Heart right ventricle (tissue), 16 donors: ENCODE measurements at regions not wholly inside any gene's neighbourhood (a gene's known extent, or its start where the extent isn't known, plus 50 kb on each side); places are given as distances from the start of the nearest gene placed in this dataset.

Source experiments
- ATAC-seq, 8 donors: fragments of 200-7000 bp; cut with Tn5 transposase; one replicate each; pipeline ENCODE4 v1.9.1; 2020; ENCODE audit warnings: mild to moderate bottlenecking in 8 of 8, moderate library complexity in 8 of 8, moderate number of reproducible peaks in 1 of 8
- DNase-seq, 2 donors: peaks; one replicate each; pipeline ENCODE4 v3.0.0-alpha.2; 2020
- H3K27ac ChIP-seq, 10 donors: fragments of 200-600 bp; sonication (generic) in 2 of 10; one replicate each; pipeline versions ENCODE4 v1.5.0 to v1.8.0; 2020 to 2022; ENCODE audit warnings: mild to moderate bottlenecking in 3 of 10
- H3K27me3 ChIP-seq, 7 donors: fragments of 200-600 bp; one replicate each; pipeline ENCODE4 v1.8.0; 2021 to 2022; ENCODE audit warnings: mild to moderate bottlenecking in 2 of 7
- H3K36me3 ChIP-seq, 9 donors: fragments of 200-600 bp; sonication (generic) in 1 of 9; one replicate each; pipeline versions ENCODE4 v1.5.0 to v1.8.0; 2020 to 2022; ENCODE audit warnings: mild to moderate bottlenecking in 2 of 9
- H3K4me1 ChIP-seq, 9 donors: fragments of 200-600 bp; sonication (generic) in 1 of 9; one replicate each; pipeline versions ENCODE4 v1.5.0 to v1.8.0; 2020 to 2022; ENCODE audit warnings: mild to moderate bottlenecking in 4 of 9
- H3K4me3 ChIP-seq, 10 donors: fragments of 200-600 bp; sonication (generic) in 2 of 10; one replicate each; pipeline versions ENCODE4 v1.5.0 to v1.8.0; 2020 to 2022; ENCODE audit warnings: mild to moderate bottlenecking in 7 of 10, moderate library complexity in 2 of 10
- H3K9me3 ChIP-seq, 11 donors: fragments of 200-600 bp in 10 of 11; sonication (generic) in 2 of 11; one replicate each; pipeline versions ENCODE4 v1.5.0 to v1.8.0; 2013 to 2022; ENCODE audit warnings: mild to moderate bottlenecking in 2 of 11, control low read depth in 1 of 11, moderate library complexity in 1 of 11
- WGBS, 2 donors: extraction: QIAGEN DNeasy Blood & Tissue Kit; methylation state at CpG; one replicate each; pipeline ENCODE4 v1.1.7; 2013; ENCODE audit warnings: inconsistent platforms in 1 of 2; 5-methylcytosine and 5-hydroxymethylcytosine counted together
- intact Hi-C, 10 donors: fragments of 100-400 bp; cut with DNase I; formaldehyde crosslinking; loops; one replicate each; pipeline versions ENCODE4 v1.11.1 to v1.14.2; 2022
- TF ChIP-seq, protein P1 (sequence below), 9 donors: fragments of 200-600 bp; sonication (generic) in 2 of 9; IDR thresholded peaks; one replicate each; pipeline versions ENCODE4 v1.5.0 to v1.8.0; 2021 to 2022; ENCODE audit warnings: antibody characterized with exemption in 9 of 9, mild to moderate bottlenecking in 5 of 9, moderate library complexity in 1 of 9
- donor health status: Arrhythmogenic right ventricular cardiomyopathy.
- donor health status: ischemic (EF 13 %, LVEDD 7.1; RV severe dilation, severe dysfunction).
- donor health status: healthy with polysubstance abuse.
- donor health status: DM: no; HTN: yes; CAD: no.
- donor health status: DM: no; HTN: no; CAD: no.
- donor health status: ischemic (EF 25% LVEDD 6.9; RV normal size, moderate dysfunction).
- donor health status: ischemic (EF 25% LVEDD 5.7; RV mildly dilated, moderate dysfunction).
- donor health status: healthy.
- donor health status: DM: yes; HTN: yes; CAD: no.
- donor health status: Ischemic cardiomyopathy.
- donor health status: ischemic (EF 35%, LVEDD 5.7; RV mildly dilated, moderate dysfunction).
- donor health status: nonischemic (EF 11% LVEDD 7.7; RV severe dilation, severe dysfunction).
- donor health status: DM: yes; HTN: yes; CAD: no.
- donor health status: PGD.
- donor health status: ischemic (EF 29% LVEDD 5.4; RV normal size, mild dysfunction).
- donor health status: nonischemic (EF 23%, LVEDD 6.1; RV moderate dilation, normal function).

DNA sequence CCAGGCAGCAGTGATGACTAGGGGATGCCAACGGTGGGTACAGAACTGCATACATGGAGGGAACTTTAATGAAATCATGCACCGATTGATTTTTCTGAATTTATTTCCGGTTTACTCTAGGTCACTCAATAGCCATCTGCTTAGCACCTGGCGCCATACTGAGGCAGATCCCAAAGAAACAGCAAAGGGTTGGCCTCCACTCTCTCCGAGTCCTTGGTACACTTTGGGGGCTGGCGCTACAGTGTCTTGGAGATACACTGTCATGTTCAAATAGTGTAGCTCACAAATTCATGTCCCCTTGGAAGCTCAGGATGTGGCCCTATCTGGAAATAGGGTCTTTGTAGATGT is 116.3 kb downstream of the BOD1 start:
- 94 to 95% methylated on average over 6 of the region's 6 CpGs for WGBS, 2 donors
- H3K4me1 ChIP-seq: peaks cover 8 to 37% (median 31%) of the 10 kb centered on the region in 9 donors

DNA sequence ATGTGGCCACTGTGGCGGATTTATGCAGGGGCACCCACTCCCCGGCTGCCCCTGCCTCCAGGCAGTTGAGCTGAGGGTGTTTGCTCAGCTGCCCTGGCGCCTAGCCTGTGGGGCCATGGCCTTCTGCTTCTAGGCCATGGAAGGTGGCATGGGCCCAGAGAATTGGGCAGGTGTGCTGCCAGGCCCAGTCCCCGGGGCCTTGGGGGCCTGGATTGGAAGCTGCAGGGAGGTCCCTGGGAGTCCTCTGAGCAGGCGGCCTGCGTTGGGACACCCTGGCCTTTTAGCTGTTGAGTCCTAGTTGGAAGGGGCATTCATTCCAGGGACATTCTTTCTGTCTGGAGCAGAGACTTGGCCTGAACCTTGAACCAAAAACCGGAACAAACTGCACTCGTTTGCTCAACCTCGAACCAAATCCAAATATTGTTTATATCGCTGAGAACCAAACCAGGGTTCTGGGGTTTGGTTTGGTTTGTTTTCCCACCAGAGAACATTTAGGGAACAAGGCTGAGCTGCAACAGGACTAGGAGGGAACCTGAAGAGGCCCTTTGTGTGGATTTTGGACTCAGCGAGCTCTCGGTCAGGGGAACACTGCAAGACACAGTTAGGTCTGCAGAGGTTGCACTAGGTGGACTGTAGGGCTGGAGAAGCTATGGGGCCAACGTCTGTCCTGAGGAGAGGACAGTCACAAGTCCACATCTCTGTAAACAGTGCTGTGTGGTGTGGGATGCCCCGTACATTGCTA is 116.8 kb downstream of the BOD1 start:
- Histone ChIP-seq H3K27ac (peak overlapping the region in 9 of 10 donors; percentile 21 to 82 (median 69)), H3K4me3 (no peak overlapping the region), H3K27me3 (no peaks in the 10 kb centered on the region), H3K4me1 (peaks cover 8 to 37% (median 31%) of the 10 kb centered on the region in 9 donors), H3K9me3 (peaks cover 0 to 2% (median 0%) of the 10 kb centered on the region in 11 donors), H3K36me3 (no peaks in the 10 kb centered on the region)
- intact Hi-C loops: loop anchor here in 3 of 10 donors (2.0 to 10.0 kb wide), 5 partner anchors 38 to 205 kb away; no protein-coding TSS in a partner anchor
- TF ChIP-seq, protein P1, sequence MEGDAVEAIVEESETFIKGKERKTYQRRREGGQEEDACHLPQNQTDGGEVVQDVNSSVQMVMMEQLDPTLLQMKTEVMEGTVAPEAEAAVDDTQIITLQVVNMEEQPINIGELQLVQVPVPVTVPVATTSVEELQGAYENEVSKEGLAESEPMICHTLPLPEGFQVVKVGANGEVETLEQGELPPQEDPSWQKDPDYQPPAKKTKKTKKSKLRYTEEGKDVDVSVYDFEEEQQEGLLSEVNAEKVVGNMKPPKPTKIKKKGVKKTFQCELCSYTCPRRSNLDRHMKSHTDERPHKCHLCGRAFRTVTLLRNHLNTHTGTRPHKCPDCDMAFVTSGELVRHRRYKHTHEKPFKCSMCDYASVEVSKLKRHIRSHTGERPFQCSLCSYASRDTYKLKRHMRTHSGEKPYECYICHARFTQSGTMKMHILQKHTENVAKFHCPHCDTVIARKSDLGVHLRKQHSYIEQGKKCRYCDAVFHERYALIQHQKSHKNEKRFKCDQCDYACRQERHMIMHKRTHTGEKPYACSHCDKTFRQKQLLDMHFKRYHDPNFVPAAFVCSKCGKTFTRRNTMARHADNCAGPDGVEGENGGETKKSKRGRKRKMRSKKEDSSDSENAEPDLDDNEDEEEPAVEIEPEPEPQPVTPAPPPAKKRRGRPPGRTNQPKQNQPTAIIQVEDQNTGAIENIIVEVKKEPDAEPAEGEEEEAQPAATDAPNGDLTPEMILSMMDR (IDR thresholded peaks at IDR 0.05): no peak
- peak in 1 of 2 donors; percentile 46 for DNase-seq
- peak in 6 of 8 donors; percentile 28 to 74 (median 52) for ATAC-seq
- WGBS, 2 donors: 80 to 81% methylated on average over 14 of the region's 14 CpGs

More for the DNA sequence above, 116.3 kb downstream of the BOD1 start:
- no peaks in the 10 kb centered on the region for H3K27me3 ChIP-seq
- DNase-seq: no peak
- no peak for ATAC-seq
- H3K36me3 ChIP-seq: no peaks in the 10 kb centered on the region
- H3K9me3 ChIP-seq: peaks cover 0 to 7% (median 0%) of the 10 kb centered on the region in 11 donors
- H3K27ac ChIP-seq: peak overlapping the region in 2 of 10 donors; percentile 30 to 75
- H3K4me3 ChIP-seq: no peak overlapping the region
- TF ChIP-seq, protein P1 (IDR thresholded peaks at IDR 0.05): no peak
- intact Hi-C loops: no loop called here

DNA sequence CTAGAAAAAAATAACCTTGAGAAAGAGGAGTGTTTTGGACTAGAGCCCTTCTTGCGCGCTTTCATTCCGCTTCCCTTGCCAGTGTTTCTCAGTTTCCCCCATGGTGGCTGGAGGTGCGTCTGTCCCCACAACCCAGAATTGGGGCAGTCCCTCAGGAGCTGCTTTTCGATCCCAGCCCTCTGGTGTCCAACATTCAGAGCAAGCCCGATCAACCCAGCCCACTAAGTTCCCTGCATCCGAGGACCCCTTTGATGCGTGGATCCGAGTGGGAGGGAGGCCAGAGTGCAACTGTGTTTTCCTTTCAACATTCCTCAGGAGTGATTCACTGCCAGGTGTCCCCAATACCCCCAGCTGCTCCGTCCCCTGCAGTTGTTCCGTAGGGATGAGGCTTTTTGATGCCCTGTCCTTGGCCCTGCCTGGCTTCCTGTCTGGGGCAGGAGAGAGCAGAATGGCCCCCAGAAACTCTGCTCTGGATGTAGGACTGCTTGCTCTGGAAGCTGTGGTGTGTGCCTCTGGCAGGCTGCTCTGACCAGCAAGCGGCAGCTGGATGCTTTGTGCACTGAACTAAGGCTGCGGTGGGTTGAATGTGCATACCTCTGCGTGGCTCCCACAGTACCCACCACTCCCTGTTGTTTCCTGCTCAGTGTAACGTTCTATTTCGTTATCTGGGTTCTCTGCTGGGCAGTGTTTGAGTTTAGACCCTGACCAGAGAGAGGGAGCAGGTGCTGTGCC is 117.5 kb downstream of the BOD1 start:
- DNase-seq: no peak
- Histone ChIP-seq H3K27ac (peak overlapping the region in 9 of 10 donors; percentile 34 to 82 (median 69)), H3K4me1 (peaks cover 8 to 37% (median 31%) of the 10 kb centered on the region in 9 donors), H3K9me3 (no peaks in the 10 kb centered on the region), H3K36me3 (no peaks in the 10 kb centered on the region), H3K4me3 (no peak overlapping the region), H3K27me3 (no peaks in the 10 kb centered on the region)
- ATAC-seq: peak; percentile 16 to 46 (median 30)
- intact Hi-C loops: loop anchor here in 3 of 10 donors (2.0 to 10.0 kb wide), 5 partner anchors 38 to 204 kb away; no protein-coding TSS in a partner anchor
- TF ChIP-seq, protein P1 (IDR thresholded peaks at IDR 0.05): no peak
- 52 to 65% methylated on average over 16 of the region's 16 CpGs for WGBS, 2 donors

- no peak overlapping the region for H3K4me3 ChIP-seq
- peak in 1 of 2 donors; percentile 22 for DNase-seq
These were observed 118.2 kb downstream of the BOD1 start for GRCh38 chr5:173498286-173498685.

More at GRCh38 chr5:173498286-173498685, 118.2 kb downstream of the BOD1 start:
- WGBS, 2 donors: 33 to 45% methylated on average over 9 of the region's 9 CpGs
- Histone ChIP-seq H3K27ac (peak overlapping the region in 9 of 10 donors; percentile 34 to 82 (median 69)), H3K4me1 (peaks cover 8 to 37% (median 31%) of the 10 kb centered on the region in 9 donors), H3K36me3 (no peaks in the 10 kb centered on the region), H3K9me3 (no peaks in the 10 kb centered on the region), H3K27me3 (no peaks in the 10 kb centered on the region)
- TF ChIP-seq, protein P1 (IDR thresholded peaks at IDR 0.05): no peak
- intact Hi-C loops: loop anchor here in 3 of 10 donors (2.0 to 10.0 kb wide), 5 partner anchors 39 to 203 kb away; no protein-coding TSS in a partner anchor
- peak in 7 of 8 donors; percentile 25 to 74 (median 57) for ATAC-seq
